Body of pancreas (tissue), 4 donors: ENCODE measurements at regions not wholly inside any gene's neighbourhood (a gene's known extent, or its start where the extent isn't known, plus 50 kb on each side); places are given as distances from the start of the nearest gene placed in this dataset.

ENCODE experiments used
- POLR2A ChIP-seq, 3 donors: fragments of 450-650 bp; IDR thresholded peaks; one replicate each; pipeline ENCODE4 v1.6.1; 2016; ENCODE audit warnings: antibody characterized with exemption in 3 of 3, mild to moderate bottlenecking in 2 of 3
- TF ChIP-seq, protein P1 (sequence below), 7 experiments: fragments of 450-650 bp in 4 of 7; fragments of 200-600 bp in 3 of 7; sonication (generic) in 3 of 7; IDR thresholded peaks; one replicate each; pipeline ENCODE4 v1.5.1; 2016 to 2019; ENCODE audit warnings: antibody characterized with exemption in 7 of 7

DNA sequence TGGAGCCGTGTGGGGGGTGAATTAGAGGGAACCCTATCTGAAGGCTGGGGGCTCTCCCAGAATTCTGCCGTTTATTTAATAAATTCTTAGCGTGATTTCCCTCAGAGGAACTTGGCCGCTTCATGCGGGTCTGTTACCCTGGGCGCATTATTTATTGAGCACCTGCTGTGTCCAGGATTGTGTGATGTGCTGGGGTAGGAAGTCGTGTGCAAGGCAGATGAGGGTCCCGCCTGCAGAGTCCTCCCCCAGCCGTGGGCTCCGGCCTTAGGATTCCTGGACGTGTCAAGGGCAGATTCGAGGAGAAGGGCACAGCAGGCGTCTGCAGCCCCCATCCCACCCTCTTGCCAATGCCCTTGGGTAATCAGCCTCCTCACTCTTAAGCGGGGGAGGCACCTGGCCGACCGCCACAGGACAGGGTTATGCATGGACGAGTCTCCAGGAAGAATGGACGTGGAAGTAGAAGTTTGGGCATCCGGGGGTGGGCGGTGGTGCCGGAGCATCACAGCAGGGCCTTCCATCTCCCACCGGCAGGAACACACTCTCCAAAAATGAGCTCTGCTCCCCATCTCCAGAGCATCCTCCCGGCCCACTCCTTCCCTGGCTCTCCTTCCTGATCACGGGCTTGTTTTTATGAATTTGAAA, 233.3 kb upstream of the C1orf174 start:
- TF ChIP-seq, protein P1, sequence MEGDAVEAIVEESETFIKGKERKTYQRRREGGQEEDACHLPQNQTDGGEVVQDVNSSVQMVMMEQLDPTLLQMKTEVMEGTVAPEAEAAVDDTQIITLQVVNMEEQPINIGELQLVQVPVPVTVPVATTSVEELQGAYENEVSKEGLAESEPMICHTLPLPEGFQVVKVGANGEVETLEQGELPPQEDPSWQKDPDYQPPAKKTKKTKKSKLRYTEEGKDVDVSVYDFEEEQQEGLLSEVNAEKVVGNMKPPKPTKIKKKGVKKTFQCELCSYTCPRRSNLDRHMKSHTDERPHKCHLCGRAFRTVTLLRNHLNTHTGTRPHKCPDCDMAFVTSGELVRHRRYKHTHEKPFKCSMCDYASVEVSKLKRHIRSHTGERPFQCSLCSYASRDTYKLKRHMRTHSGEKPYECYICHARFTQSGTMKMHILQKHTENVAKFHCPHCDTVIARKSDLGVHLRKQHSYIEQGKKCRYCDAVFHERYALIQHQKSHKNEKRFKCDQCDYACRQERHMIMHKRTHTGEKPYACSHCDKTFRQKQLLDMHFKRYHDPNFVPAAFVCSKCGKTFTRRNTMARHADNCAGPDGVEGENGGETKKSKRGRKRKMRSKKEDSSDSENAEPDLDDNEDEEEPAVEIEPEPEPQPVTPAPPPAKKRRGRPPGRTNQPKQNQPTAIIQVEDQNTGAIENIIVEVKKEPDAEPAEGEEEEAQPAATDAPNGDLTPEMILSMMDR (IDR thresholded peaks at IDR 0.05) = no peak
- TF ChIP-seq POLR2A (IDR thresholded peaks at IDR 0.05) = no peak
